ENCODE measurements at regions not wholly inside any gene's neighbourhood (a gene's known extent, or its start where the extent isn't known, plus 50 kb on each side); places are given as distances from the start of the nearest gene placed in this dataset.

DNA sequence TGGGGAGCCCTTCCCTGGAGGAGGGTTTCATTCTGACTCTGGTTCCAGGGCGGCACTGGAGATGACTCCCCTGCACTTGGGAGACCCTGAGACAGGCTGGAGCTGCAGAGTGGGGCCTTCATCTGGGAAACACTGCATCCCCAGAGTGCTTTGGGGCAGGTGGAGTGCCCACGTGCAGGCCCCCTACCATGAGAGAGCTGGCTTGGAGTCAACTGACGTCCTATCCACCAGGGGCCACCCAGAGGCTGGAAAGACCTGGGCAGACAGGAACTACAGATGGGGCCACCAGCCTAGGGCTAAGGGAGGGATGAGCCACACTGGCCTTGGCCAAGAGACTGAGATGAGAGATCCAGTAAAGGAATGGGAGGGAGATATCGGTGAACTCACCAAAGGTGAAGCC, 153.8 kb downstream of the ASB1 start:
- no peak overlapping the region for H3K4me3 Mint-ChIP-seq
- no peaks in the 10 kb centered on the region for H3K4me1 ChIP-seq (ENCODE audit: control insufficient read depth, insufficient read depth, low read length, poor library complexity, severe bottlenecking)
- H3K27ac Mint-ChIP-seq = no peak overlapping the region
- no peak overlapping the region for H3K4me3 ChIP-seq (ENCODE audit: low read depth, low read length)
- no peaks in the 10 kb centered on the region for H3K4me1 Mint-ChIP-seq
- H3K27me3 ChIP-seq (ENCODE audit: control insufficient read depth, insufficient read depth, low read length) = no peaks in the 10 kb centered on the region
- no peak for DNase-seq
- H3K27ac ChIP-seq (ENCODE audit: insufficient read depth, low read length, poor library complexity, severe bottlenecking) = no peak overlapping the region
- no peaks in the 10 kb centered on the region for H3K9me3 ChIP-seq (ENCODE audit: control insufficient read depth in 2 of 2, low read length in 2 of 2)
- ATAC-seq (ENCODE audit: low read depth in 2 of 2) = no peak
- H3K36me3 Mint-ChIP-seq = no peaks in the 10 kb centered on the region
- H3K36me3 ChIP-seq (ENCODE audit: control insufficient read depth, insufficient read depth, low read length) = no peaks in the 10 kb centered on the region
- H3K27me3 Mint-ChIP-seq = peaks cover 5% of the 10 kb centered on the region
- H3K9me3 Mint-ChIP-seq = peaks cover 0 to 3% (median 0%) of the 10 kb centered on the region in 7 donors

DNA sequence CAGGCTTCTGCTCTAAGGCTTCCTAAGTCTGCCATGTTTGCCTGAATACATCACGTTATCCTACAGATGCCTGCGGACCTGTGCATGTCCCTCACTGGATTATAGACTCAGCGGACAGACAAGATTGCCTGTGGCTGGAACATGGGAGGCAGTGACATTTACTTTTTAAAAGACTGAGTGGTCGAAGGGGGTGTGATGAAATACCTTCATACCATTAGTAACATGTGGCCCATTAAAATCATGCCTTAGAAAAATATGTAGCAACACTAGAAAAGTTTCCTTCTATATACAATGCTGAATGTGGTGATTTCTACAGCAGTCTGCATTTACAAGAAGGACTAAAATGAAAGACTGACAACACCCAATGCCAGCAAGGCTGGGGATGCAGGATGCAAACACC, 154.4 kb downstream of the ASB1 start:
- no peaks in the 10 kb centered on the region for H3K36me3 ChIP-seq (ENCODE audit: control insufficient read depth, insufficient read depth, low read length)
- peaks cover 5% of the 10 kb centered on the region for H3K27me3 Mint-ChIP-seq
- no peaks in the 10 kb centered on the region for H3K27me3 ChIP-seq (ENCODE audit: control insufficient read depth, insufficient read depth, low read length)
- ATAC-seq (ENCODE audit: low read depth in 2 of 2) (no peak), DNase-seq (no peak)
- H3K36me3 Mint-ChIP-seq = no peaks in the 10 kb centered on the region
- peaks cover 0 to 3% (median 0%) of the 10 kb centered on the region in 7 donors for H3K9me3 Mint-ChIP-seq
- no peak overlapping the region for H3K27ac ChIP-seq (ENCODE audit: insufficient read depth, low read length, poor library complexity, severe bottlenecking)
- H3K27ac Mint-ChIP-seq = no peak overlapping the region
- no peak overlapping the region for H3K4me3 Mint-ChIP-seq
- no peak overlapping the region for H3K4me3 ChIP-seq (ENCODE audit: low read depth, low read length)
- H3K9me3 ChIP-seq (ENCODE audit: control insufficient read depth in 2 of 2, low read length in 2 of 2) = no peaks in the 10 kb centered on the region
- H3K4me1 Mint-ChIP-seq = no peaks in the 10 kb centered on the region
- no peaks in the 10 kb centered on the region for H3K4me1 ChIP-seq (ENCODE audit: control insufficient read depth, insufficient read depth, low read length, poor library complexity, severe bottlenecking)

DNA sequence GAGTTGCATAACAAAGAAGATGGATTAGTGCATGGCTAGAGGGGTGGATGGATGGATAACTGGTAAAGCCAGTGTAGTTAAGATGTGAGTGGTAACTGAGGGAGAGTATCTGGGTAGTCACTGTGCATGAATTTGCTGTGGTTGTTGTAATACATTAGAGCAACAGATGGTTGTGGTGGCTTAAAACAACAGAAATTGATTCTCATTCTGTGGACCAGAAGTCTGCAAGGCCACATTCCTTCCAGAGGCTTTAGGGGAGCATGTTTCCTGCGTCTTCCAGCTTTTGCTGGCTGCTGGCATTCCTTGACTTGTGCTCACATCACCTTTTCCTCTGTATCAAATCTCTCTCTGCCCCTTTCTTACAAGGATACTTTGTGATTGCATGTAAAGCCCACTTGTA, 155.4 kb downstream of the ASB1 start:
- ATAC-seq (ENCODE audit: low read depth in 2 of 2) = no peak
- DNase-seq = no peak
- Mint-ChIP-seq H3K4me1 (no peaks in the 10 kb centered on the region), H3K4me3 (no peak overlapping the region), H3K27me3 (peaks cover 5% of the 10 kb centered on the region), H3K9me3 (peaks cover 0 to 3% (median 0%) of the 10 kb centered on the region in 7 donors), H3K27ac (no peak overlapping the region), H3K36me3 (no peaks in the 10 kb centered on the region)
- Histone ChIP-seq H3K9me3 (ENCODE audit: control insufficient read depth in 2 of 2, low read length in 2 of 2) (no peaks in the 10 kb centered on the region), H3K4me3 (ENCODE audit: low read depth, low read length) (no peak overlapping the region), H3K27me3 (ENCODE audit: control insufficient read depth, insufficient read depth, low read length) (no peaks in the 10 kb centered on the region), H3K4me1 (ENCODE audit: control insufficient read depth, insufficient read depth, low read length, poor library complexity, severe bottlenecking) (no peaks in the 10 kb centered on the region), H3K27ac (ENCODE audit: insufficient read depth, low read length, poor library complexity, severe bottlenecking) (no peak overlapping the region), H3K36me3 (ENCODE audit: control insufficient read depth, insufficient read depth, low read length) (no peaks in the 10 kb centered on the region)

DNA sequence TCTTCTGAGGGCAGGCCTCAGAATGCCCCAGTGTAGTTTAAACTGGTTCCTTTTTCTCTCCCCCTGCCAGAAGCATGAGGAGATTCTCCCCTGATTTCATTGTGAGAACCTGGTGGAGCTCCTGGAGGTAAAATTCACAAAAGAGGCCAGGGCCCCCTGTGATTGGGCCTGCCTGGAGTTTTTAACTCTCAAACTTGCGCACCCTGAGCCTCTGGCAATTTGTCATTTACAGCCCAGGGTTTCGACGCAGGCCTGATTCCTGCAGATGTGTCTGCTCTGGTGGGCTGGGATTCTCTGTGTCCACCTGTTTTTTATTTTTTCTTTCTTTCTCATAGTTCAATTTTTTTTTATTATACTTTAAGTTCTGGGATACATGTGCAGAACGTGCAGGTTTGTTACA, 157.9 kb downstream of the ASB1 start:
- Mint-ChIP-seq H3K4me3 (no peak overlapping the region), H3K36me3 (no peaks in the 10 kb centered on the region), H3K9me3 (peaks cover 0 to 3% (median 0%) of the 10 kb centered on the region in 7 donors), H3K4me1 (no peaks in the 10 kb centered on the region), H3K27ac (no peak overlapping the region), H3K27me3 (peaks cover 5% of the 10 kb centered on the region)
- Histone ChIP-seq H3K9me3 (ENCODE audit: control insufficient read depth in 2 of 2, low read length in 2 of 2) (no peaks in the 10 kb centered on the region), H3K4me3 (ENCODE audit: low read depth, low read length) (no peak overlapping the region), H3K27ac (ENCODE audit: insufficient read depth, low read length, poor library complexity, severe bottlenecking) (no peak overlapping the region), H3K4me1 (ENCODE audit: control insufficient read depth, insufficient read depth, low read length, poor library complexity, severe bottlenecking) (no peaks in the 10 kb centered on the region), H3K36me3 (ENCODE audit: control insufficient read depth, insufficient read depth, low read length) (no peaks in the 10 kb centered on the region), H3K27me3 (ENCODE audit: control insufficient read depth, insufficient read depth, low read length) (no peaks in the 10 kb centered on the region)
- DNase-seq = no peak
- ATAC-seq (ENCODE audit: low read depth in 2 of 2) = no peak

DNA sequence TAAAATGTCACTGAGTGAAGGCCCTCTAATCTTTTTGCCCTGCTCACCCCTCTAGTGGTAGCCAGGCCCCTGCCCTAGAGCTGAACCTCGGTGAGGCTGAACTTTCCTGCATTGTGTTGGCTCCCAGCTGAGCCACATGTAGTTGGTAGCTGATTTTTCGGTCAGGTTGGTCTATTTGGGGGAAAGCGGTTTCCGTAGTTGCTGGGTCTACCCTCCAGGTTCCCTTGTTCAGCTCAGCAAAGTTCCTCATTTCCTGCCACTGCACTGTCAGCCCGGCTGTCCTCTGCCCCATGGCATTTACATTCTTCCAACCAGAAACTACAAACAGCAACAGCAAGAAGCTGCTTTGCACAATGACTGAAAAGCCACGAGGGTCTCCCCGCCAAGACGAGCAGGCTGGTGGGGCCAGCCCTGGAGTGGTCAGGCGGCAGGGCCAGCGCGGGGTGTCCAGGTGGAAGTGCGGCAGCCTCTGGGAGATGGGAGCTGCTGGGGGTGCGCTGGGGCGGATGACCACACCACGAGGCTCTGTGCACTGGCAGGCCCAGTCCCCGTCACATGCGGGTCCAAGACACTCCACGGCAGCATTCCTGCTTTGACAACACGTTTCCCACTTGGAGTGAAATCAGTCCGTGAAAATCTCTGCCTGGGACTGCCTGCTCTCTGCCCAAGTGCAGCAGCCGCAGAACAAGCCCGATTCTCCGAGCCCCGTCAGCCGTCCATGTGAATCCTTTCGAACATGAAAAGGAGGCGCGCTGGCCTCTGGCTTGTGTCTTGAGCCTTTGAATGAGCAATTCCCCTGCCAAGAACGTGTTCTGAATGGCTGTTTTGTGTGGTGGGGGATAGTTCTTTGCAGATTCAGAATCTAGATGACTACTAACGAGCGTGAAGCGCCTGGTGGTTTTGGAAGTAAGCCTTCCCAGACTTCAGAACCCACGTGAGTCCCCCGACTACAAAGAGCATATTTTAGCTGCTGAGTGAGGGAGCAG, 159.4 kb downstream of the ASB1 start:
- no peaks in the 10 kb centered on the region for H3K36me3 Mint-ChIP-seq
- H3K9me3 Mint-ChIP-seq = peaks cover 0 to 3% (median 0%) of the 10 kb centered on the region in 7 donors
- no peak for DNase-seq
- H3K4me1 Mint-ChIP-seq = no peaks in the 10 kb centered on the region
- Histone ChIP-seq H3K27me3 (ENCODE audit: control insufficient read depth, insufficient read depth, low read length) (no peaks in the 10 kb centered on the region), H3K36me3 (ENCODE audit: control insufficient read depth, insufficient read depth, low read length) (no peaks in the 10 kb centered on the region), H3K4me1 (ENCODE audit: control insufficient read depth, insufficient read depth, low read length, poor library complexity, severe bottlenecking) (no peaks in the 10 kb centered on the region), H3K9me3 (ENCODE audit: control insufficient read depth in 2 of 2, low read length in 2 of 2) (no peaks in the 10 kb centered on the region), H3K4me3 (ENCODE audit: low read depth, low read length) (no peak overlapping the region), H3K27ac (ENCODE audit: insufficient read depth, low read length, poor library complexity, severe bottlenecking) (no peak overlapping the region)
- no peak for ATAC-seq (ENCODE audit: low read depth in 2 of 2)
- H3K27ac Mint-ChIP-seq = no peak overlapping the region
- H3K27me3 Mint-ChIP-seq = peaks cover 5% of the 10 kb centered on the region
- no peak overlapping the region for H3K4me3 Mint-ChIP-seq

DNA sequence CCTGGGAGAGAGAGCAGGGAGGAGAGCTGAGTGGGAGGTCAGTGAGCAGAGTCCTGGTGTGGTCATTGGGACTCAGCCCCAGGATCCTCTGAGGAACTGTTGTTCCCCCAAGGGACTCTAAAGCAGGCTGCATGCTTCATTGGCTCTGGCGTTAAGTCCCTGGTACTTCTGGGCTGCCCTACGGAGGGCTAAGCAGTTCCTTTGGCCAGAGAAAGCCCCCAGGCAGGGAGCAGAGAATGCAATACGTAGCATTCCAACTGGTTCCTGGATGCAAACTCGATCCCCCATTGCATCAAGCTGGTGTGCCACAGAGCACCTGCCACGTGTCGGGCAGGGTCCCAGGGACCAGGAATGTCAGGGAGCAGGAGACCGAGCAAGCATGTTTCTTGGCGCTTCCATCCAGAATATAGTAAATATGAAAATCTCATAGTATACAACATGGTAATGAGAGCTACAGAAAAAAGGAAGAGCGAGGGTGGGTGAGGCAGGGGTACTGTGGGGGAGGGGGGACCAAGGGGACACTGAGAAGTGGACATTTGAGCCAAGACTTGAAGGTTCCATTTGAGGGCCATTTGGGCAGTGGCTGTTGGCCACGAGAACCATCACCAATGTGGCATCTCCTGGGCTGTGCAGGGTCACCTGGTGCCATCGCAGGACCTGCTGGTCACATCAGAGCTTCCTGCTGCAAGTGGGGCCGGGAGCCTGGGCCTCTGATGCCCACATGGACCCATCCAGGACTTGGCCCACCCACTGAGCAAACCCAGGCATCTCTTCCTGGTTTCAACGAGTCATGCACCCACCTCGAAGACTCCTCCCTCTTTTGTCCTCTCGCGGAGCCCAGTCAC, 160.4 kb downstream of the ASB1 start:
- Mint-ChIP-seq H3K27ac (no peak overlapping the region), H3K4me1 (no peaks in the 10 kb centered on the region), H3K9me3 (peaks cover 0 to 3% (median 0%) of the 10 kb centered on the region in 7 donors), H3K27me3 (peaks cover 5% of the 10 kb centered on the region), H3K36me3 (no peaks in the 10 kb centered on the region), H3K4me3 (no peak overlapping the region)
- no peak overlapping the region for H3K27ac ChIP-seq (ENCODE audit: insufficient read depth, low read length, poor library complexity, severe bottlenecking)
- no peak for DNase-seq
- ATAC-seq (ENCODE audit: low read depth in 2 of 2) = no peak
- no peaks in the 10 kb centered on the region for H3K36me3 ChIP-seq (ENCODE audit: control insufficient read depth, insufficient read depth, low read length)
- H3K4me1 ChIP-seq (ENCODE audit: control insufficient read depth, insufficient read depth, low read length, poor library complexity, severe bottlenecking) = no peaks in the 10 kb centered on the region
- no peak overlapping the region for H3K4me3 ChIP-seq (ENCODE audit: low read depth, low read length)
- H3K9me3 ChIP-seq (ENCODE audit: control insufficient read depth in 2 of 2, low read length in 2 of 2) = no peaks in the 10 kb centered on the region
- H3K27me3 ChIP-seq (ENCODE audit: control insufficient read depth, insufficient read depth, low read length) = no peaks in the 10 kb centered on the region

DNA sequence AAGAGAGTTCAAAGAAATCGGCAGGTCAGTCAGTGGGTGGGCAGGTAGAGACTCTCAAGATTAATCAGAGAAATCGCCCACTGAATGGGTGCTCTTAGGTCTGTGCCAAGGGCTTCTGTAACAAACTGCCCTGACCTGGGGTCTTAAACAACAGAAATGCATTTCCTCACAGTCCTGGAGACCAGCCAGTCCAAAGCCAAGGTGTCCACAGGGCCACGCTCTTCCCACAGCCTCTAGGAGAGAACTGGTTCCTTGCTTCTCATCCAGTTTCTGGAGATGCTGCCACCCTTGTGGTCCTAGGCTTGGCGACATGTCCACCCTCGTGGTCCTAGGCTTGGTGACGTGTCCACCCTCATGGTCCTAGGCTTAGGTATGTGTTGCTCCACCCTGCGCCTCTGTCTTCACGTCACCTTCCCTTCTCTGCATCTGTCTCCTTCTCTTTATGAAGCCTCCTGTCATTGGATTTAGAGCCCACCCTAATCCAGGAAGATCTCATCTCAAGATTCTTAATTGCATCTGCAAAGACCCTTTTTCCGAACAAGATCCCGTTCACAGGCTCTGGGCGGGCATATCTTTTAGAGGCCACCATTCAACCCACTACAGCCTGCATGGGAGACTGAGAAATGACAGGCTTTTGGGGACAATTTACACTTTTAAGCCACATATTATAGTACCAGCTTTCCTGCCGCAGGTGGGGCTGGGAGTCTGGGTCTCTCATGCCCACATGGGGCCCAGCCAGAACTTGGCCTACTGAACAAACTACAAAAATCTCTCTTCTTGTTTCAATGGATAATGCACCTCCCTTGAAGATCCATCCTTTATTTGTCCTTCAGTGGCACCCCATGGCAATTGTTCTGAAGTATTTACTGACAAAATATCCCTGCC, 161.3 kb downstream of the ASB1 start:
- Mint-ChIP-seq H3K27ac (no peak overlapping the region), H3K27me3 (no peaks in the 10 kb centered on the region), H3K9me3 (peaks cover 0 to 3% (median 0%) of the 10 kb centered on the region in 7 donors), H3K4me3 (no peak overlapping the region), H3K4me1 (no peaks in the 10 kb centered on the region), H3K36me3 (no peaks in the 10 kb centered on the region)
- ATAC-seq (ENCODE audit: low read depth in 2 of 2) (no peak), DNase-seq (no peak)
- H3K27me3 ChIP-seq (ENCODE audit: control insufficient read depth, insufficient read depth, low read length) = no peaks in the 10 kb centered on the region
- no peaks in the 10 kb centered on the region for H3K36me3 ChIP-seq (ENCODE audit: control insufficient read depth, insufficient read depth, low read length)
- H3K9me3 ChIP-seq (ENCODE audit: control insufficient read depth in 2 of 2, low read length in 2 of 2) = no peaks in the 10 kb centered on the region
- H3K27ac ChIP-seq (ENCODE audit: insufficient read depth, low read length, poor library complexity, severe bottlenecking) = no peak overlapping the region
- H3K4me1 ChIP-seq (ENCODE audit: control insufficient read depth, insufficient read depth, low read length, poor library complexity, severe bottlenecking) = no peaks in the 10 kb centered on the region
- no peak overlapping the region for H3K4me3 ChIP-seq (ENCODE audit: low read depth, low read length)
